Muscle layer of colon (tissue), 2 donors: ENCODE measurements at regions not wholly inside any gene's neighbourhood (a gene's known extent, or its start where the extent isn't known, plus 50 kb on each side); places are given as distances from the start of the nearest gene placed in this dataset.
"Not testable (repeated sequence)": the region's sequence is repeated elsewhere in the genome, so short reads cannot be mapped to it uniquely, and the experiment has no call there.

ENCODE experiments used
- H3K27ac ChIP-seq: one replicate; pipeline ENCODE4 v1.7.0; 2013; ENCODE audit warnings: low read depth, mild to moderate bottlenecking, low read length, moderate library complexity
- H3K27me3 ChIP-seq, 2 donors: one replicate each; pipeline ENCODE4 v1.7.0; 2013; ENCODE audit warnings: low read length in 2 of 2, mild to moderate bottlenecking in 2 of 2; ENCODE audit not compliant: insufficient read depth in 2 of 2, control insufficient read depth in 1 of 2
- H3K36me3 ChIP-seq: one replicate; pipeline ENCODE4 v1.7.0; 2013; ENCODE audit warnings: mild to moderate bottlenecking, low read length; ENCODE audit not compliant: insufficient read depth
- H3K4me1 ChIP-seq: one replicate; pipeline ENCODE4 v1.7.0; 2013; ENCODE audit warnings: mild to moderate bottlenecking, low read length; ENCODE audit not compliant: insufficient read depth
- H3K4me3 ChIP-seq, 2 donors: one replicate each; pipeline ENCODE4 v1.7.0; 2013; ENCODE audit warnings: low read length in 2 of 2, low read depth in 1 of 2, mild to moderate bottlenecking in 1 of 2, moderate library complexity in 1 of 2
- H3K9ac ChIP-seq: one replicate; pipeline ENCODE4 v1.7.0; 2013; ENCODE audit warnings: low read length
- H3K9me3 ChIP-seq: one replicate; pipeline ENCODE4 v1.7.0; 2013; ENCODE audit warnings: mild to moderate bottlenecking, low read length
- donor health status: abdominal sarcoma.
- donor health status: Adenocarcinoma of cecum.

DNA sequence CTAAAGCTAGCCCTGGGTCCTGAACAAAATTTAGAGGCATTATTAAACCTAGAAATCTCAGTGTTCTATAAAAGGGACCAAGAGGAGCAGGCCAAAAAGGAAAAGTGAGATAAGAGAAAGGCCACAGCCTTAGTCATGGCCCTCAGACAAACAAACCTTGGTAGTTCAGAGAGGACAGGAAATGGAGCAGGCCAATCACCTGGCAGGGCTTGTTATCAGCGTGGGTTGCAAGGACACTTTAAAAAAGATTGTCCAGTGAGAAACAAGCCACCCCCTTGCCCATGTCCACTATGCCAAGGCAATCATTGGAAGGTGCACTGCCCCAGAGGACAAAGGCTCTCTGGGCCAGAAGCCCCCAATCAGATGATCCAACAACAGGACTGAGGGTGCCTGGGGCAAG, 213.3 kb upstream of the CXADR start:
- not testable (repeated sequence) for H3K9ac ChIP-seq, H3K9me3 ChIP-seq, H3K4me1 ChIP-seq, H3K27ac ChIP-seq, H3K27me3 ChIP-seq, H3K36me3 ChIP-seq, H3K4me3 ChIP-seq

DNA sequence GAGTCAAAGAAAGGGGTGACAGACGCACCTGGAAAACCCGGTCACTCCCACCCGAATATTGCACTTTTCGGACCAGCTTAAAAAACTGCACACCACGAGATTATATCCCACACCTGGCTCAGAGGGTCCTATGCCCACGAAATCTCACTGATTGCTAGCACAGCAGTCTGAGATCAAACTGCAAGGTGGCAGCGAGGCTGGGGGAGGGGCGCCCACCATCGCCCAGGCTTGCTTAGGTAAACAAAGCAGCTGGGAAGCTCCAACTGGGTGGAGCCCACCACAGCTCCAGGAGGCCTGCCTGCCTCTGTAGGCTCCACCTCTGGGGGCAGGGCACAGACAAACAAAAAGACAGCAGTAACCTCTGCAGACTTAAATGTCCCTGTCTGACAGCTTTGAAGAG, 185.1 kb upstream of the CXADR start:
- H3K36me3 ChIP-seq, H3K9ac ChIP-seq, H3K4me3 ChIP-seq, H3K9me3 ChIP-seq, H3K27ac ChIP-seq, H3K27me3 ChIP-seq, H3K4me1 ChIP-seq: not testable (repeated sequence)

DNA sequence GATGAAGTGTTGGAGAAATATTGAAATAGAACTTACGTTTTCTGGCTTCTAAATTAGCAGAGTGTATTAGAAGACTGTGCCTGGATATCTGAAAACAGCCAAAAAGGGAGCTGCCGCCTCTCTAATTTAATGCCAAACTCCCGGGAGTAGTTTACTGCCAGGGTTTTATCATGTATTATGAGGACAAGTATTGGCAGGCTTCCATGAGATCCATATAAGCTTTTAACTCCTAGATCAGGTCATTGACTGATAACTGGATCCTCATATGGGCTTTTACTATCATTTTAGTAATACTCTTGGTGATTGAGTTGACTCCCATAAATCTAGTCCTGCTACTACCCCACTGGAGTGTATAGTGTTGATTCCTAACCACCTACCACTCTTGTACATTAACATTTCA, 178.4 kb upstream of the CXADR start:
- H3K4me3 ChIP-seq, result no peak overlapping the region
- H3K27me3 ChIP-seq, result no peaks in the 10 kb centered on the region
- no peaks in the 10 kb centered on the region for H3K4me1 ChIP-seq
- no peaks in the 10 kb centered on the region for H3K36me3 ChIP-seq
- no peak overlapping the region for H3K27ac ChIP-seq
- no peak overlapping the region for H3K9ac ChIP-seq
- no peaks in the 10 kb centered on the region for H3K9me3 ChIP-seq

- no peaks in the 10 kb centered on the region for H3K27me3 ChIP-seq
- H3K9me3 ChIP-seq, result no peaks in the 10 kb centered on the region
- no peak overlapping the region for H3K9ac ChIP-seq
- no peaks in the 10 kb centered on the region for H3K4me1 ChIP-seq
- H3K27ac ChIP-seq, result no peak overlapping the region
- no peaks in the 10 kb centered on the region for H3K36me3 ChIP-seq
- no peak overlapping the region for H3K4me3 ChIP-seq
Measured at GRCh38 chr21:17340081-17340480, 172.8 kb upstream of the CXADR start.

DNA sequence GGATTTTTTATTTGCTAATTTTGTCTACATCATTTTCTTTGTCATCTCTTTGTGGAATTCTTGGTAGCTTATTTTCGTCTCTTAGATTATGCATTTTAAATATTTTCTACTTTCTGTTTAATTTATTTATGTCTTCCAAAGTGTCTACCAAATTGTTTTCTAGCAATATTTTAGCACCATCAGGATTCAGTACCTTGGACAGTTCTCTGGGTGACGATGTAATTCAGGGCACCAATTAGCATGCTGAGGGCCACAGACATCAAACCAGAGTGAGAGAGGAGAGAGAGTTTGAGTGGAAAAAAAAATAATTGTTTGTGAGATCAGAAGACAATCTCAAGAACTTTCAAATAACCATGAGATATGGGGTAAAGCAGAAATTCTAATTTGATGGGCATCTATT, 169.8 kb upstream of the CXADR start:
- H3K36me3 ChIP-seq, result no peaks in the 10 kb centered on the region
- no peak overlapping the region for H3K9ac ChIP-seq
- no peaks in the 10 kb centered on the region for H3K27me3 ChIP-seq
- no peak overlapping the region for H3K4me3 ChIP-seq
- no peak overlapping the region for H3K27ac ChIP-seq
- no peaks in the 10 kb centered on the region for H3K9me3 ChIP-seq
- H3K4me1 ChIP-seq, result no peaks in the 10 kb centered on the region

DNA sequence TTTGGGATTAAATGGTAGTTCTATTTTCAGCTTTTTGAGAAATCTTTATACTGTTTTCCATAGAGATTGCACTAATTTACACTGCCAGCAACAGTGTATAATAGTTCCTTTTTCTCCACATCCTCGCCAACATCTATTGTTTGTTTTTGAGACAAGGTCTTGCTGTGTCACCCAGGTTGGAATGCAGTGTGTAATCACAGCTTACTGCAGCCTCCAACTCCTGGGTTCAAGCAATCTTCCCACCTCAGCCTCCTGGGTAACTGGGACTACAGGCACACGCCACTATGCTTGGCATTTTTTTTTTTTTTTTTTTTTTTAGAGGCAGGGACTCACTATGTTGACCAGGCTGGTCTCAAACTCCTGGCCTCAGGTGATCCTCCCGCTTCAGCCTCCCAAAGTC, 164.5 kb upstream of the CXADR start:
- H3K27ac ChIP-seq, result no peak overlapping the region
- H3K36me3 ChIP-seq, result no peaks in the 10 kb centered on the region
- no peaks in the 10 kb centered on the region for H3K27me3 ChIP-seq
- H3K9me3 ChIP-seq, result no peaks in the 10 kb centered on the region
- H3K4me3 ChIP-seq, result no peak overlapping the region
- H3K9ac ChIP-seq, result no peak overlapping the region
- H3K4me1 ChIP-seq, result no peaks in the 10 kb centered on the region

DNA sequence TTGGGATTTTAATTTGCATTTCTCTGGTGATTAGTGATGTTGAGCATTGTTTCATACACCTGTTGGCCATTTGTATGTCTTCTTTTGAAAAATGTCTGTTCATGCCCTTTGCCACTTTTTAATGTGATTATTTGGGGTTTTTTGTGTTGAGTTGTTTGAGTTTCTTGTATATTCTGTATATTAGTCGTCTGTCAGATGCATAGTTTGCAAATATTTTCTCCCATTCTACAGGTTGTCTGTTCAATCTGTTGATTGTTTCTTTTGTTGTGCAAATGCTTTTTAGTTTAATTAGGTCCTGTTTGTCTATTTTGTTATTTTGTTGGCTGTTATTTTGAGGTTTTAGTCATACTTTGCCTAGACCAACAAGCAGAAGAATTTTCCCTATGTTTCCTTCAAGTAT, 164.0 kb upstream of the CXADR start:
- H3K9ac ChIP-seq, result no peak overlapping the region
- no peaks in the 10 kb centered on the region for H3K36me3 ChIP-seq
- no peaks in the 10 kb centered on the region for H3K9me3 ChIP-seq
- no peaks in the 10 kb centered on the region for H3K27me3 ChIP-seq
- H3K4me3 ChIP-seq, result no peak overlapping the region
- H3K27ac ChIP-seq, result no peak overlapping the region
- no peaks in the 10 kb centered on the region for H3K4me1 ChIP-seq

DNA sequence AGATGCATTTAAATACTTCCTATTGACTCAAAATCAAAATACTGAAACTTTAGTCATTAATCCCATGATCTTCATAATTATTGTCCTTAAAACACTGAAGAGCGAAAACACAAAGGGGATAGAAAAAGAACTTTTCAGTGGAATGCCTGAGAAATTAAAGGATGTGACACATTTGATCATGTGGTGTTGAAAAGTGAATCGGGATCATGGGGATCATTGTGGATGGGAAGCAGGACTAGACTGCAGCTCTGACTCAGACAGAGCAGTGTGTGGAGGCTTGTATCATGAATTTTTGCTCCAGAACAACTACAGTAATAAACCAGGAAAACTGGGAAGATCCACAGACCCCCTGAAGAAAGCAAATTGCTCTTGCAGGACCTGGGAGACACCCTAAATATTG, 161.1 kb upstream of the CXADR start:
- Histone ChIP-seq H3K9ac (no peak overlapping the region), H3K4me3 (no peak overlapping the region), H3K4me1 (no peaks in the 10 kb centered on the region), H3K9me3 (no peaks in the 10 kb centered on the region), H3K27ac (no peak overlapping the region), H3K36me3 (no peaks in the 10 kb centered on the region), H3K27me3 (no peaks in the 10 kb centered on the region)

DNA sequence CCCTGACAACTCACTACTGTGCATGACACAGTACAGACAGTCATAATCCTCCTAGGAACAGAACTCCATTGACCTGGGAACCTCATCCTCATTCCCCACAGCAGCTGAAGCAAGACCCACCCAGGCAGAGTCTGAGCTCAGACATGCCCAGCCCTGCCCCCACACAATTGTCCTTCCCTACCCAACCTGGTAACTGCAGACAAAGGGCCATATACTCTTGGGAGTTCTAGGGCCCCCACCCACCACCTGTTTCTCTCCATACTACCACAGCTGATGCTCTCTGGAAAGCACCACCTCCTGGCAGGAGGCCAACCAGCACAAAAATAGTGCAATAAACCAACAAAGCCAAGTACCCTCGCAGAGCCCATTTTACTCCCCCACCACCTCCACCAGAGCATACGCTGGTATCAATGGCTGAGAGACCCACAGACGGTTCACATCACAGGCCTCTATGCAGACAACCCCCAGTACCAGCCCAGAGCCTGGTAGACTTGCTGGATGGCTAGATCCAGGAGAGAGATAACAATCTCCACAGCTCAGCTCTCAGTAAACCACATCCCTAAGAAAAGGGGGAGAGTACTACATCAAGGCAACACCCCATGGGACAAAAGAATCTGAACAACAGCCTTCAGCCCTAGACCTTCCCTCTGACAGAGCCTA, 159.7 kb upstream of the CXADR start:
- Histone ChIP-seq H3K9me3 (no peaks in the 10 kb centered on the region), H3K27me3 (no peaks in the 10 kb centered on the region), H3K36me3 (no peaks in the 10 kb centered on the region), H3K4me1 (no peaks in the 10 kb centered on the region), H3K4me3 (no peak overlapping the region), H3K27ac (no peak overlapping the region), H3K9ac (no peak overlapping the region)

GRCh38 chr21:17359781-17360180, 153.1 kb upstream of the CXADR start:
- H3K9me3 ChIP-seq, result no peaks in the 10 kb centered on the region
- H3K36me3 ChIP-seq, result no peaks in the 10 kb centered on the region
- no peaks in the 10 kb centered on the region for H3K27me3 ChIP-seq
- H3K4me1 ChIP-seq, result no peaks in the 10 kb centered on the region
- no peak overlapping the region for H3K4me3 ChIP-seq
- H3K9ac ChIP-seq, result no peak overlapping the region
- H3K27ac ChIP-seq, result no peak overlapping the region

- H3K36me3 ChIP-seq, result no peaks in the 10 kb centered on the region
- no peak overlapping the region for H3K27ac ChIP-seq
- no peak overlapping the region for H3K4me3 ChIP-seq
- no peaks in the 10 kb centered on the region for H3K9me3 ChIP-seq
- no peaks in the 10 kb centered on the region for H3K4me1 ChIP-seq
- no peak overlapping the region for H3K9ac ChIP-seq
- H3K27me3 ChIP-seq, result no peaks in the 10 kb centered on the region
Measured at GRCh38 chr21:17368748-17369363, 144.0 kb upstream of the CXADR start.

- H3K27me3 ChIP-seq, result no peaks in the 10 kb centered on the region
- no peak overlapping the region for H3K4me3 ChIP-seq
- H3K4me1 ChIP-seq, result no peaks in the 10 kb centered on the region
- no peaks in the 10 kb centered on the region for H3K9me3 ChIP-seq
- no peak overlapping the region for H3K27ac ChIP-seq
- no peaks in the 10 kb centered on the region for H3K36me3 ChIP-seq
- no peak overlapping the region for H3K9ac ChIP-seq
Measured at GRCh38 chr21:17370263-17370662, 142.6 kb upstream of the CXADR start.
